Mucosa of rectum (tissue), 2 donors: ENCODE measurements at regions not wholly inside any gene's neighbourhood (a gene's known extent, or its start where the extent isn't known, plus 50 kb on each side); places are given as distances from the start of the nearest gene placed in this dataset.

ENCODE experiments used
- H3K27ac ChIP-seq, 2 donors: one replicate each; pipeline ENCODE4 v1.7.0; 2013; ENCODE audit warnings: inconsistent platforms in 2 of 2, low read depth in 2 of 2, low read length in 2 of 2
- H3K27me3 ChIP-seq, 2 donors: one replicate each; pipeline ENCODE4 v1.7.0; 2013; ENCODE audit warnings: low read length in 2 of 2; ENCODE audit not compliant: control insufficient read depth in 2 of 2, insufficient read depth in 2 of 2
- H3K36me3 ChIP-seq, 2 donors: one replicate each; pipeline ENCODE4 v1.7.0; 2013; ENCODE audit warnings: low read length in 2 of 2; ENCODE audit not compliant: control insufficient read depth in 2 of 2, insufficient read depth in 2 of 2
- H3K4me1 ChIP-seq, 2 donors: one replicate each; pipeline ENCODE4 v1.7.0; 2013; ENCODE audit warnings: low read length in 2 of 2, mild to moderate bottlenecking in 1 of 2; ENCODE audit not compliant: control insufficient read depth in 2 of 2, insufficient read depth in 2 of 2
- H3K4me3 ChIP-seq, 2 donors: one replicate each; pipeline ENCODE4 v1.7.0; 2013; ENCODE audit warnings: low read length in 2 of 2
- H3K9ac ChIP-seq, 2 donors: one replicate each; pipeline ENCODE4 v1.7.0; 2013; ENCODE audit warnings: low read length in 2 of 2, low read depth in 1 of 2, mild to moderate bottlenecking in 1 of 2
- H3K9me3 ChIP-seq, 2 donors: one replicate each; pipeline ENCODE4 v1.7.0; 2013; ENCODE audit warnings: low read length in 2 of 2; ENCODE audit not compliant: control insufficient read depth in 2 of 2
- donor health status: healthy.
- donor health status: Normal muscosa, but diverticular disease.

DNA sequence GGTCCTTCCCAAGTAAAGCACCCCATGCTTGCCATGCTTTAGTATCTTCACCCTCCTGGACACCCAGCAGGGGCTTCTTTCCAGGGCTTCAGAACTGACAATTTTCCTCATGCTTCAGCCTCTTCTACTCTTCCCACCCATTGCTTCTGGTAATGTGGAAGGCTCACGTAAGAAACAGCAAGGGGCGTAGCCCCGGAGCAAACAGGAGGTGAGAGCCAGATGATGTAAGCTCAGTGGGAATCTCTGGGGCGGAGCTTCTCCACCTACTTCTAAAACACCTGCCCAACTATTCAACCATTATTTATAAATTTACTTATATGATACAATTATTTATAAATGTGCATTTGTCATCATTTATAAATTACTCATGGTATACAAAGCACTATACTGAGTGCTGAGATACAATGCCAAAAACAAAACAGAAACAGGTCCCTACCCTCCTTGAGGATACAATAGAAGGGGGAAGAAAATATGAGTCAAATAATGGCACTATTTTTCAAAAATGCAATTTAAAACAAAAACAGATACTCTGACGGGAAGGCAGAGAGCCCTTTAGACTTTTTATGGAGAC is 140.1 kb upstream of the CAMK1G start:
- Histone ChIP-seq H3K4me1 (no peaks in the 10 kb centered on the region), H3K27me3 (no peaks in the 10 kb centered on the region), H3K27ac (no peak overlapping the region), H3K36me3 (no peaks in the 10 kb centered on the region), H3K9me3 (no peaks in the 10 kb centered on the region), H3K9ac (no peak overlapping the region), H3K4me3 (no peak overlapping the region)

DNA sequence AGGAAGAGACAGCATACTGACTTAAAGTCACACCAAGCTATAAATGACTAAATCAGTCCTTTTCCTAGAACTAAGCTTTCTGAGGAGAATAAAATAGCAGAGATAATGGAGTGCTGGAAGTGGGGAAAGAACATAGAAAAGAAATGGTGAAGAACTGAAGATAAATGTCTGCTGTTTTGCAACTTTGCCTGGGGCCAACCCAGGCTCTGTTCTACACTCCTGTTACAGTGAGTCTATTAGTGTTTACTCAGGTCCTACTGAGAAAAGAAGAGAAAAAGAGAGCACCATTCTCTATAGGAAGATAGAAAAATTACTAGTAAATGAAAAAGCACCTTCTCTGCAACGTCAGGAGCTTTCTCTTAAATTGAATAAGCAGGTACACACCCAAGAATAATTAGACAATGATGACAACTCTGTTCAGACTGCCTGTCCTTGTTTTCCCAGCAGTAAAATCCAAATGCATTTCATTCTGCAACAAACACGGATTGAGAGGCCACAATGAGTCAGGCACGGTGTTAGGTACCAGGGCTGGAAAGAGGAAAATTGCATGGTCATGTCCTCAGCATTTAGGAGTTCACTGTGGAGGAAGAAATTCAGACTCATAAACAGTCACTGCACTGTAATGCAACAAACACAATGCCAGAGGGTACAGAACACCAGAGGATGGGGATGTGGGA is 139.4 kb upstream of the CAMK1G start:
- H3K9me3 ChIP-seq: no peaks in the 10 kb centered on the region
- H3K27ac ChIP-seq: no peak overlapping the region
- no peak overlapping the region for H3K9ac ChIP-seq
- no peaks in the 10 kb centered on the region for H3K27me3 ChIP-seq
- no peaks in the 10 kb centered on the region for H3K4me1 ChIP-seq
- no peaks in the 10 kb centered on the region for H3K36me3 ChIP-seq
- no peak overlapping the region for H3K4me3 ChIP-seq

DNA sequence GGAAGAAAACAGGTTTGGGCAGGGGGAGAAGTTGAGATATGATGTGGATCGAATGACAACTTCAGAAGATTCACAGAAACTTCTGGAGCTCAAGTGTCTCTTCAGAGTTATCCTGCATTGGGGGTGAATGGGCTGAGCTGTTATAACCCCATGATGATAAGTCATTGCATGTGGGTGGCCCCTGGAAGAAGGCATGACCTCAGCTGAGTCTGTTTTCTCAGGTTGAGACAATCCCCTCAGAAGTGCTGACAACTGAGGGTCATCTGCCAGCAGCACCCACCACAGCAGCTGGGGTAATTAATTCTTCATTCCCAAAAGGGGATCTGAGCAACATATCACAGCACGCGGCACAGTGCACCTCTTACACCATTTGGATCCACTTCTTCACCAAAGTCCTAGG is 138.6 kb upstream of the CAMK1G start:
- Histone ChIP-seq H3K36me3 (no peaks in the 10 kb centered on the region), H3K9me3 (no peaks in the 10 kb centered on the region), H3K4me1 (no peaks in the 10 kb centered on the region), H3K27ac (no peak overlapping the region), H3K9ac (no peak overlapping the region), H3K27me3 (no peaks in the 10 kb centered on the region), H3K4me3 (no peak overlapping the region)

DNA sequence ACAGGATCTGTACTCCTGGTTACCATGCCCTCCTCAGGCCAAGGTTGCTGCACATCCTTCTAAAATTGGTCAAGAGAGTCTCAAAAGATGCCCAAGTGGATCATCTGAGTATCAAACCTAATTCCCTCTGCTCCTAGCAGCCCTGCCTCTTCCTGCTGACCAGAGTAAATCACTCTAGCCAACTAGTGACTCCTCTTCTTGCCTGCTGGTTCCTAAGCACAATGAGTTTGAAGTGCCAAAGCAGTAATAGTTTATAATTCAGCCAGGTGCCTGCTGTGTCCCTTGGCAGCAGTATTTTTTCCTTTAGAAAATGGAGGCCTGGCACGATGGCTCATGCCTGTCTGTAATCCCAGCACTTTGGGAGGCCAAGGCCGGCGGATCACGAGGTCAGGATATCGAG is 137.9 kb upstream of the CAMK1G start:
- Histone ChIP-seq H3K9me3 (no peaks in the 10 kb centered on the region), H3K4me3 (no peak overlapping the region), H3K36me3 (no peaks in the 10 kb centered on the region), H3K4me1 (no peaks in the 10 kb centered on the region), H3K27ac (no peak overlapping the region), H3K9ac (no peak overlapping the region), H3K27me3 (no peaks in the 10 kb centered on the region)

DNA sequence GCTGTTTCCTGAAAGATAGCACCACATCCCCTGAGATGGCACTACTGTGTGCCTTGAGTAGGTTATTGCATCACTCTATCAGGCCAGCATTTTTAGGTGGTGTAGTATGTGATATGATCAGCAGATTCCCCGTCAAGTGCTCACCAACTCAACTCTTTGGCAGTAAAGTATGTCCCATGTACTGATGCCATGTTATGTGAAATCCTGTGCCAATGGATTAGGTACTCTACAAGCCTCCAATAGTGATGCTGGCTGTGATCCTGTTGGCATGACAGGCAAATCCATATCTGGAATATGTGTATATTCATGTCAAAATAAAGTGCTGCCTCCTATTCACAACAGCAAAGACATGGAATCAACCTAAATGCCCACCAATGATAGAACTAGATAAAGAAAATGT is 137.2 kb upstream of the CAMK1G start:
- H3K4me1 ChIP-seq: no peaks in the 10 kb centered on the region
- no peaks in the 10 kb centered on the region for H3K27me3 ChIP-seq
- H3K36me3 ChIP-seq: no peaks in the 10 kb centered on the region
- no peak overlapping the region for H3K27ac ChIP-seq
- H3K9ac ChIP-seq: no peak overlapping the region
- no peak overlapping the region for H3K4me3 ChIP-seq
- H3K9me3 ChIP-seq: no peaks in the 10 kb centered on the region

DNA sequence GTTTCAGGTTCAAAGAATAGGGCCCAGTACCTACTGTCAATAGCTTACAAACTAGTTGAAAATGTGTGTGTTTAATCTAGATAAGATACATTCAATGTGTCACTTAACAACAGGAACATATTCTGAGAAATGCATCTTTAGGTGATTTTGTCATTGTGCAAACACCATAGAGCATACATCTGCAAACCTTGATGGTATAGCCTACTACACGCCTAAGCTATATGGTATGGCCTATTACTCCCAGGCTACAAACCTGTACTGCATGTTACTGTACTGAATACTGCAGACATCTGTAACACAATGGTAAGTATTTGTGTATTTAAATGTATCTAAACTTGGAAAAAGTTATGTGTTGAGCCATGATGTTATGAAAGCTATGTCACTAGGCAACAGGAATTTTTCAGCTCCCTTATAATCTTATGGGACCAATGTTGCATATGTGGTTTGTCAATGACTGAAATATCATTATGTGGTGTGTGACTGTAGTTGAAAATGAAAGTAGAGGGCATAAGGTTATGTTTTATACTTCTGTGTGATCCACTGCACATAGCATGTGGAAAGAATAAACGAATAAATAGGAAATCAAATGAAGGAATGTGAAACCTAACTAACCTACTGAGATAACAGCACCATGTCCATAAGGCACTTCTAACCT is 129.0 kb upstream of the CAMK1G start:
- Histone ChIP-seq H3K9me3 (no peaks in the 10 kb centered on the region), H3K36me3 (no peaks in the 10 kb centered on the region), H3K27me3 (no peaks in the 10 kb centered on the region), H3K4me3 (no peak overlapping the region), H3K27ac (no peak overlapping the region), H3K9ac (no peak overlapping the region), H3K4me1 (no peaks in the 10 kb centered on the region)

DNA sequence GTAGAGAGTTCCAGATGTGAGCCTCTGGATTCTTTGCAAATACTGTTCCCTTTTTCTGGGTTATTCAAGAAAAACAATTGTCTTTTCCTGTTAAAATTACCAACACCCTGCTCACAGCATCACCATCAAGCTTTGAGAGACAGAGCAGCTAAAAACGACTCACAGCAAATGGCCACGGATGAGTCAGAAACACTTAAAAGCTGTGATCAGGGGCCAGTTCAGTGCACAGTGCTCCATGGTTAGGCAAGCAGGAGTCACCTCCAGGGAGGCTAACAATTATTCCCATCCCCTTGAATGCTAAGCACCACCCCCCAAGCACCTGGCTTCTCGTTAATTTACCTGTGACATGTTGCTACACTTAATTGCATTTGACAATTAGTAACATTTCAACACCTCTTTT is 128.4 kb upstream of the CAMK1G start:
- H3K27me3 ChIP-seq: no peaks in the 10 kb centered on the region
- no peak overlapping the region for H3K27ac ChIP-seq
- no peak overlapping the region for H3K4me3 ChIP-seq

DNA sequence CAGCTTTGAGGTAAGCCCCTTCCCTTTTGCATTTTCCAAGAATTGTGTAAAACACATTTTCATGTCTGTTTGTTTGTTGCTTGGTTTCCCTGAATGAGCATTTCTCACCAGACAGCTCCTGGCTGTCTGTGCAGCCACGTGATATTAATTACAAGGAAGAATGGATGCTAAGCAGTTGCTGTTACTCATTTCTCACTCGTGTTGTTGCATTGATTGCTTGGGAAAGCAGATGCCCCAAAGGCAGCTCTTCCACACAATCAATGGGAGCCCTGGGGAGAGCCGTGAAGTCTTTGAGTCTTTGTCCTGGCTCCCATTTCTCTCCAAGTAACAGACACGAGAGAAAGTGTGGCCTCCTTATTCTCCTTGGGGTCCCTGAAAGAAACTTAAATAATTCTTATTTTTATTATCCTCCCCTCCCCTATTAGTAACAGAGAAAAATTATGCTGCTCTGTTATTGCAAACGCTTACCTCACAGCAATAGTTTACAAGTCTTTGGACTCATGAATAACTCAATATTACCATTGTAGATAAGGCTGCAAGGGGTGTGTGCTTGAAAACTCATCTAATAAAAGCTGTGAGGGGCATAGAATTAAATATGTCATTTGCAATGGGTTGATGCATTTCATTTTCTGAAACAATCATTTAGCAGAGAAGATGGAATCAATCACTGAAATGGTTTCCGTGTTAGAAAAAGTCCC is 127.7 kb upstream of the CAMK1G start:
- H3K9ac ChIP-seq: no peak overlapping the region
- no peak overlapping the region for H3K4me3 ChIP-seq
- H3K4me1 ChIP-seq: no peaks in the 10 kb centered on the region
- H3K27ac ChIP-seq: no peak overlapping the region
- H3K27me3 ChIP-seq: no peaks in the 10 kb centered on the region
- H3K36me3 ChIP-seq: no peaks in the 10 kb centered on the region
- H3K9me3 ChIP-seq: no peaks in the 10 kb centered on the region

More for the DNA sequence above, 128.4 kb upstream of the CAMK1G start:
- Histone ChIP-seq H3K9me3 (no peaks in the 10 kb centered on the region), H3K9ac (no peak overlapping the region), H3K4me1 (no peaks in the 10 kb centered on the region), H3K36me3 (no peaks in the 10 kb centered on the region)

DNA sequence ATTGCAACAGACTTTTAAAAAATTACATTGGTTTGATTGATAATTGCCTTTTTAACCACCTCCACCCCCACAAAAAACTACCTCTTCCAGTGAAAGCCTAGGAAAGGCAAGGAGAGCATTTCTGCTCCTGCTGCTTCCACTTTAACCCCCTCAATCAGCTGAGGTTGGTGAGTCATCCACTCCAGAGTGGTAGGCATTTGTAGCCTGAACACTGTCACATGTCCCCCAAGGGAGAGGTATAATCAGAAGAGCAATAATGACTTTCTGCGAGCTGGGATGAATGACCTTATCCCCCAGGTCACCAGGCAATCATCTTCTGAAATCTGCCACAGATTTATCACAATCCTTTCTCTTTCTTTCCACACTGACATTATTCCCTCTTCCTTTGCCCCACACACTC is 126.6 kb upstream of the CAMK1G start:
- Histone ChIP-seq H3K4me1 (no peaks in the 10 kb centered on the region), H3K4me3 (no peak overlapping the region), H3K36me3 (no peaks in the 10 kb centered on the region), H3K27me3 (no peaks in the 10 kb centered on the region), H3K9ac (no peak overlapping the region), H3K9me3 (peaks cover 0 to 3% of the 10 kb centered on the region in 2 donors), H3K27ac (no peak overlapping the region)

DNA sequence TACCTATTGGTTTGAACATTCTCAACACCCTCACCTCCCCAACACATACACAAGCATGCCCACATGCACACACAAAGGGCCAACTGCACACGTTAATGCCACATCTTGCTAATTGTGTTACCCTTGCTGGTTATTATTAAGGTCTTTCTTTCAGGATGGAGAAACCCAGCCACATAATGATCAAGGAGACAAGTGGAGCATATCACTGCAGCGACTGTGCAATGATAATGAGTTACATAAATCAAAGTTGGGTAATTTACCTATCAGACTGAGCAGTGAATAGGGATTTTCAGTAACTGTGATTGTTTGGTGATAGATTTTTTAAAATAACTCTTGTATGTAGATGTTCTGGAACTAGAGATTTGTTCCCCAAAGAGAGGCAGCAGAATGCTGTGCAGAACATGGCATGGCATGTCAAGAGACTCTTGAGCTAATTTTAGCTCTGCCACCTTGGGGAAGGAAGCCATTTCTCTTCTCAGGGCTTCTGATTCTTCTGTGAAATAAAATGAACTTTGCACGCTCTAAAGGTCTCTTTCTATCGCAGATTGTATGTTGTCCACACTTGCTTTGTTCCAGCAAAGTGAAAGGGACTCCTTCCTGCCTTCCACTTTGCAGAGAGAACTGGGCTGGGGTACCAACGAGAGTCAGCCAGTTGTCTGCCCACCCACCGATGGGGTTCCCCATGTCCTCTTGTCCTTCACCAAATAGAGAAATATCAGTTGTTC is 126.0 kb upstream of the CAMK1G start:
- H3K36me3 ChIP-seq: no peaks in the 10 kb centered on the region
- H3K9ac ChIP-seq: no peak overlapping the region
- no peaks in the 10 kb centered on the region for H3K27me3 ChIP-seq
- H3K27ac ChIP-seq: no peak overlapping the region
- H3K4me1 ChIP-seq: no peaks in the 10 kb centered on the region
- no peak overlapping the region for H3K4me3 ChIP-seq
- H3K9me3 ChIP-seq: peaks cover 0 to 3% of the 10 kb centered on the region in 2 donors
